ENCODE measurements at regions not wholly inside any gene's neighbourhood (a gene's known extent, or its start where the extent isn't known, plus 50 kb on each side); places are given as distances from the start of the nearest gene placed in this dataset.
"Not testable (repeated sequence)": the region's sequence is repeated elsewhere in the genome, so short reads cannot be mapped to it uniquely, and the experiment has no call there.

DNA sequence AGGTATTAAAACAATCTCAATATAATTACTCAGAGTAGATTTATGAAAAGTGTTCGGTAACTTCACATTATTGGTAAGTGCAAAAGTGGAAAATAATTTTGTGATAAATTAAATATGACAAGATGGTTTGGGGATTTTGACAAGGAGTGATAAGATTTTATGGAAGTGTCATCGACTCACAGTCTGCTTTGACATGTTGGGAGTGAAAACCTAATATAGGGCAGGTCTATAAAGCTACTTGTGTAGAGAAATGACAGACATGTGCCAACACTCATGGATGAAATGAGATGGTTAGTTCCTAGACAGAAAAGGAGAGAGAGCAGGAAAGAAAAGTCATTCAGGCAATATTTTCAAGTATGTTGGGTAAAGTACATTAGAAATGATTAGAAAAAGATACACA lies 456.8 kb downstream of the TRAM1L1 start:
- intact Hi-C loops (cut with DNase I; ENCODE audit: low total_unique reads) = no loop called here
- no peak for TF ChIP-seq CTCF (IDR thresholded peaks at IDR 0.05)
- TF ChIP-seq POLR2A (IDR thresholded peaks at IDR 0.05) = no peak
- no peak for TF ChIP-seq POLR2AphosphoS5 (IDR thresholded peaks at IDR 0.05)
- TF ChIP-seq EP300 (IDR thresholded peaks at IDR 0.05) = no peak
- no peaks in the 10 kb centered on the region for H3K36me3 ChIP-seq
- H3K9me3 ChIP-seq = no peaks in the 10 kb centered on the region
- 71 to 81% (median 75%) methylated on average over 2 of the region's 2 CpGs for WGBS, 5 donors
- no peak overlapping the region for H3K4me3 ChIP-seq
- no peaks in the 10 kb centered on the region for H3K27me3 ChIP-seq
- no peak for DNase-seq
- no peaks in the 10 kb centered on the region for H3K4me1 ChIP-seq
- no peak overlapping the region for H3K27ac ChIP-seq

GRCh38 chr4:116627545-116627944 lies 457.8 kb downstream of the TRAM1L1 start:
- intact Hi-C loops (cut with DNase I; ENCODE audit: low total_unique reads) = no loop called here
- TF ChIP-seq POLR2A (IDR thresholded peaks at IDR 0.05) (no peak), EP300 (IDR thresholded peaks at IDR 0.05) (no peak), CTCF (IDR thresholded peaks at IDR 0.05) (no peak), POLR2AphosphoS5 (IDR thresholded peaks at IDR 0.05) (no peak)
- Histone ChIP-seq H3K36me3 (no peaks in the 10 kb centered on the region), H3K27ac (no peak overlapping the region), H3K4me3 (no peak overlapping the region), H3K4me1 (no peaks in the 10 kb centered on the region), H3K9me3 (no peaks in the 10 kb centered on the region), H3K27me3 (no peaks in the 10 kb centered on the region)
- no peak for DNase-seq
- WGBS, 5 donors = 11 to 50% (median 26%) methylated on average over 1 of the region's 1 CpG

DNA sequence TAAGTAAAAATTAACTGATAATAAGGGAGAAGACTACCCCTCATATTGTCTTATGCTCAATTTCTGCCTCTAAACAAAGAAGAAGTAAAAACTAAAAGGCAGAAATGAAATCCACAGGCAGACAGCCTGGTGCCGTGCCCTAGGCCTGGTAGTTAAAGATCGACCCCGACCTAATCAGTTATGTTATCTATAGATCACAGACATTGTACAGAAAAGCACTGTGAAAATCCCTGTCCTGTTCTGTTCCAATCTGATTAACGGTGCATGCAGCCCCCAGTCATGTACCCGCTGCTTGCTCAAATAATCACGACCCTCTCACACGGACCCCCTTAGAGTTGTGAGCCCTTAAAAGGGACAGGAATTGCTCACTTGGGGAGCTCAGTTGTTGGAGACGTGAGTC lies 465.9 kb downstream of the TRAM1L1 start:
- intact Hi-C loops (cut with DNase I; ENCODE audit: low total_unique reads); H3K4me1 ChIP-seq; H3K27ac ChIP-seq; DNase-seq; H3K27me3 ChIP-seq; H3K4me3 ChIP-seq; H3K36me3 ChIP-seq; H3K9me3 ChIP-seq: not testable (repeated sequence)
- WGBS, 5 donors = 32 to 51% (median 44%) methylated on average over 8 of the region's 8 CpGs

- intact Hi-C loops (cut with DNase I; ENCODE audit: low total_unique reads) = no loop called here
- WGBS, 5 donors = 2 to 7% (median 4%) methylated on average over 1 of the region's 1 CpG
Measured at GRCh38 chr4:116618638-116619037, 466.7 kb downstream of the TRAM1L1 start.

More at GRCh38 chr4:116618638-116619037, 466.7 kb downstream of the TRAM1L1 start:
- Histone ChIP-seq H3K27ac (no peak overlapping the region), H3K36me3 (no peaks in the 10 kb centered on the region), H3K27me3 (no peaks in the 10 kb centered on the region), H3K4me1 (no peaks in the 10 kb centered on the region), H3K4me3 (no peak overlapping the region), H3K9me3 (no peaks in the 10 kb centered on the region)
- no peak for TF ChIP-seq CTCF (IDR thresholded peaks at IDR 0.05)
- no peak for TF ChIP-seq POLR2A (IDR thresholded peaks at IDR 0.05)
- TF ChIP-seq POLR2AphosphoS5 (IDR thresholded peaks at IDR 0.05) = no peak
- TF ChIP-seq EP300 (IDR thresholded peaks at IDR 0.05) = no peak
- DNase-seq = no peak
